GM11168 (cell line): ENCODE measurements at regions not wholly inside any gene's neighbourhood (a gene's known extent, or its start where the extent isn't known, plus 50 kb on each side); places are given as distances from the start of the nearest gene placed in this dataset.

Experiments
- in situ Hi-C: fragments of 300-500 bp; cut with MboI; formaldehyde crosslinking; loops from one replicate; pipeline ENCODE4 v1.12.0; 2022; ENCODE audit warnings: low sequenced_read_pairs; ENCODE audit not compliant: unreplicated experiment

GRCh38 chr7:25389489-25390106 lies 161.3 kb upstream of the NPVF start:
- in situ Hi-C loops: loop anchor here (10.0 kb wide), 1 partner anchor 125 kb away; no protein-coding TSS in a partner anchor

GRCh38 chr7:25391295-25391861 lies 163.1 kb upstream of the NPVF start:
- in situ Hi-C loops: no loop called here

- in situ Hi-C loops: no loop called here
These were observed 163.8 kb upstream of the NPVF start for GRCh38 chr7:25391961-25392587.

- in situ Hi-C loops: no loop called here
These were observed 164.5 kb upstream of the NPVF start for GRCh38 chr7:25392588-25393338.

GRCh38 chr7:25395976-25396375 lies 167.7 kb upstream of the NPVF start:
- in situ Hi-C loops: no loop called here

- in situ Hi-C loops: no loop called here
These were observed 168.4 kb upstream of the NPVF start for GRCh38 chr7:25396668-25397067.

- in situ Hi-C loops: no loop called here
These were observed 170.1 kb upstream of the NPVF start for GRCh38 chr7:25398418-25398817.

- in situ Hi-C loops: no loop called here
These were observed 170.9 kb upstream of the NPVF start for GRCh38 chr7:25399000-25399750.

- in situ Hi-C loops: no loop called here
These were observed 174.2 kb upstream of the NPVF start for GRCh38 chr7:25402532-25402931.

GRCh38 chr7:25405736-25406135 lies 177.4 kb upstream of the NPVF start:
- in situ Hi-C loops: no loop called here

GRCh38 chr7:25407053-25407452 lies 178.8 kb upstream of the NPVF start:
- in situ Hi-C loops: no loop called here

GRCh38 chr7:25408012-25408687 lies 179.9 kb upstream of the NPVF start:
- in situ Hi-C loops: no loop called here

GRCh38 chr7:25408876-25409275 lies 180.6 kb upstream of the NPVF start:
- in situ Hi-C loops: no loop called here

GRCh38 chr7:25409897-25410636 lies 181.8 kb upstream of the NPVF start:
- in situ Hi-C loops: no loop called here

GRCh38 chr7:25420771-25421170 lies 192.5 kb upstream of the NPVF start:
- in situ Hi-C loops: no loop called here

- in situ Hi-C loops: no loop called here
These were observed 195.8 kb upstream of the NPVF start for GRCh38 chr7:25424113-25424512.

GRCh38 chr7:25424855-25425254 lies 196.6 kb upstream of the NPVF start:
- in situ Hi-C loops: no loop called here

- in situ Hi-C loops: no loop called here
These were observed 199.4 kb upstream of the NPVF start for GRCh38 chr7:25427721-25428120.

- in situ Hi-C loops: no loop called here
These were observed 201.4 kb upstream of the NPVF start for GRCh38 chr7:25429731-25430130.
